Epithelial cell of esophagus (primary cell): ENCODE measurements at regions not wholly inside any gene's neighbourhood (a gene's known extent, or its start where the extent isn't known, plus 50 kb on each side); places are given as distances from the start of the nearest gene placed in this dataset.

Source experiments
- DNase-seq: peaks from one replicate; pipeline ENCODE4 v3.0.0; 2010; ENCODE audit warnings: low read depth
- H3K4me3 ChIP-seq: 2 replicates; pipeline ENCODE4 v1.5.1; 2011; ENCODE audit warnings: mild to moderate bottlenecking, low read length, control low read depth
- CTCF ChIP-seq: IDR thresholded peaks from 2 replicates; pipeline ENCODE4 v1.5.1; 2011; ENCODE audit warnings: low read depth, mild to moderate bottlenecking, low read length, control low read depth, inconsistent platforms; ENCODE audit not compliant: insufficient read depth; ENCODE audit errors: missing control alignments

- no peak overlapping the region for H3K4me3 ChIP-seq
- no peak for DNase-seq
- TF ChIP-seq CTCF: no peak
Observed at GRCh38 chr5:118651002-118651401, 337.3 kb downstream of the DTWD2 start.

GRCh38 chr5:118647587-118647986 lies 340.8 kb downstream of the DTWD2 start:
- DNase-seq: no peak
- no peak for TF ChIP-seq CTCF
- H3K4me3 ChIP-seq: no peak overlapping the region

GRCh38 chr5:118646917-118647316 lies 341.4 kb downstream of the DTWD2 start:
- no peak for DNase-seq
- H3K4me3 ChIP-seq: no peak overlapping the region
- no peak for TF ChIP-seq CTCF

- no peak for TF ChIP-seq CTCF
- no peak overlapping the region for H3K4me3 ChIP-seq
- no peak for DNase-seq
Observed at GRCh38 chr5:118637947-118638670, 350.2 kb downstream of the DTWD2 start.

DNA sequence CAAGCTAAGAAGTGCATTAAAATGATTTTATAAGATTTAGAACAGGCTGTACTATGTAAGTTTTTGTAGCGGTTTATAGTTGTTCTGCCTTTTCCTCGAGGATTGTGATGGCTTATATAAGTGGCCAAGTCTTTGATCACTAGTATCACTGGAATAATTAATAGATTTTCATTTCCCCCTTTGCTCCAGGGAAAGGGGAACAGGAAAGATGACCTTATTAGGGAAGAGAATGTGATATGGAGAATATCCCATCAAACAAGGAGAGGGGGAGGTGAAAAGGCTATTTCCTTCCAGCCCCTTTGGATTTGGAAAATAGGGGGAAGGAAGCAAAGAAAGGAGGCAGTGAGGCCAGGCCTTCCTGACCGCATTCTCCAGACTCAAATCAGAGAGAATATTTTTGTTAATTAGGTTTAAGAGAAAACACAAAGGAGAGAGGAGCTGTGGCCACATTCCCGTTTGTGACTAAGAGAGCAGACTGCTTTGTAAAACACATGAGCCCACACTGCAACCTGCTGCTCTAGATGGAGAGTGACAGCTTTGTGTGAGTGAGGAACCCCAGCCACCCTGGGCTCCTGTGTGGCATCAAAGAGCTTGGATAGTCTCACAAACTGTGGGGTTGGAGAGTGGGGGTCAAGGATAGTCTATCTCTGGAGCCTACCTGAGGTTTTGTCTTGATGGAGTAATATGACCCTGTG lies 359.5 kb downstream of the DTWD2 start:
- no peak for TF ChIP-seq CTCF
- DNase-seq: no peak
- H3K4me3 ChIP-seq: no peak overlapping the region

DNA sequence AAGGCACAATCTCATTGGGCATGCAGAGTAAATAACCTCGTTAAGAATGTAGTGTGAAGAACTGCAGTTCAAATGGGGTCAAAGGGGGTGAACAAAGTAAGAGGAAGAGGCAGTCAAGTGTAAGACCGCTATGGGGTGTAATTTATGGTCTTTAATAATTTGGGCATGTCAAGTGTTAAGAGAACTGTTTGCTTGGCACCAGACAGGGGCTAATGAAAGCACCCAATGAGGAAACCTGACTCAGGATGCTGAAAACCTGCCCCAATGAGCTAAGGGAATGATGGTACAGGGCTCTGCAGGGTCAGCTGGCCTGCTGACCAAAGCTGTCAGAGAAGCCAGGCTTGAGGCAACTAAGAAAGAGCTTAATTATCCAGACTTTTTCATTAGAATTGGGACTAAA lies 368.1 kb downstream of the DTWD2 start:
- DNase-seq: no peak
- H3K4me3 ChIP-seq: no peak overlapping the region
- TF ChIP-seq CTCF: no peak
